ENCODE measurements at regions not wholly inside any gene's neighbourhood (a gene's known extent, or its start where the extent isn't known, plus 50 kb on each side); places are given as distances from the start of the nearest gene placed in this dataset.

DNA sequence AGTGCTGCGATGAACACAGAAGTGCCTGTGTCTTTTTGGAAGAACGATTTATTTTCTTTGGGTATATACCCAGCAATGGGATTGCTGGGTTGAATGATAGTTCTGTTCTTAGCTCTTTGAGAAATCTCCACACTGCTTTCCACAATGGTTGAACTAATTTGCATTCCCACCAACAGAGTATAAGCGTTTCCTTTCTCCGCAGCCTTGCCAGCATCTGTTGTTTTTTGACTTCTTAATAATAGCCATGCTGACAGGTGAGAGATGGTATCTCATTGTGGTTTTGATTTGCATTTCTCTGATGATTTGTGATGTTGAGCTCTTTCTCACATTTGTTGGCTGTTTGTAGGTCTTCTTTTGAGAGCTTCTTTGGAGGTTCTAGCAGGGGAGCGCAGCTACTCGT is 134.6 kb downstream of the TENT4A start:
- H3K4me3 Mint-ChIP-seq: no peak overlapping the region
- peaks cover 4% of the 10 kb centered on the region for H3K27me3 Mint-ChIP-seq
- no peak overlapping the region for H3K27ac Mint-ChIP-seq
- H3K4me1 Mint-ChIP-seq (ENCODE audit: low read depth): no peaks in the 10 kb centered on the region
- H3K9me3 Mint-ChIP-seq: peaks cover 4% of the 10 kb centered on the region
- no peaks in the 10 kb centered on the region for H3K36me3 Mint-ChIP-seq (ENCODE audit: low read depth)

DNA sequence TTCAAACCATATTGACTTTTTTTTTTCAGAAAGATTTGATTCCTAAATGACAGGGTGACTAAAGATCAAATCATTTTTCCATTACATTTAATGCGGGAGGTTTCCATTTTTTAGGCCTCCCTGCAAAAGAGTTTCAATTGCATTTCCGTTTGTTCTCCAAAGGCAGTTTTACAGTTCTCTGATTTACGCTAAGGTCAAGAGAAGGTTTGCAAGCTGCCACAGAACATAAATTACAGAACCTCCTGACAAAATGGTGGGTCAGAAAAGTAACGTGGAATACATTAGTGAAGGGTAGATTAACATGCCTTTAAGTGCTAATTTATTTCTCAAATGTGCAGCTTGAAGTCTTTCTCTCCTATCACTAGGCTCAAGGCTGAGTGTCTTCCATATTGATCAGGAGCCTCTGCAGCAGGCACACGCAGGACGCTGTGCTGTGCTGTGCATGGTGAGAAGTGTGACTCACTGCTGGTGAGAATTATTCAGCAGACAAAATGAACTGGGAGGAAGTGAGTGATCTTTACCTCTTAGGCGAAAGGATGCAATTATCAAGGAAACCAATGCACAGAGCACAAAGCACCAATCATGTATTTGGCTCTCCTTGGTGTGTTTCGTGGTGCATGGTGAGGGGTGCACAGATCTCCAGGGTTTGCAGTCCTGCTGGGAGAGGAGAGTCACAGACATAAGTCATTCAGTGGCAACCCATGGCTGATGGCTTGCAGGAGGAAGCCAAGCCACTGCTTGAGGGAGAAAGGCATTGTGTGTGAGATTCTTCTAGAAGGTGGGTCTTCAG is 136.3 kb downstream of the TENT4A start:
- Mint-ChIP-seq H3K9me3 (peaks cover 4% of the 10 kb centered on the region), H3K4me3 (no peak overlapping the region), H3K36me3 (ENCODE audit: low read depth) (no peaks in the 10 kb centered on the region), H3K27ac (no peak overlapping the region), H3K27me3 (peaks cover 4% of the 10 kb centered on the region), H3K4me1 (ENCODE audit: low read depth) (no peaks in the 10 kb centered on the region)

DNA sequence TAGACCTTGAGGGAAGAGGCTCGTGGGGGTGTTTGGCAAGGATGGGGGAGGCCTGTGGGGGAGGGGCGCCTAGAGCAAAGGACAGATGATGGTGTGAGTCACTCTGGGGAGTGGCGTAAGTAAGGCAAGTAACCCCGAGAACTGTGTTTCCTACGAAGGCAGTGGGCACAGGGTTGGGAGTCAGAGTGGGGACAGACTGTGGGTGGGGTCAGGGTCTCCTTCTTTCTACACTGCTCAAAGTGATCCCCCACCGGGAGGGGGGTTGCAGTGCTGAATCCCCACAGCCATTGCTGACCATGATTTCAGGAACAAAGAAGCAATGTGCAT is 136.8 kb downstream of the TENT4A start:
- no peaks in the 10 kb centered on the region for H3K4me1 Mint-ChIP-seq (ENCODE audit: low read depth)
- peaks cover 4% of the 10 kb centered on the region for H3K9me3 Mint-ChIP-seq
- H3K4me3 Mint-ChIP-seq: no peak overlapping the region
- no peaks in the 10 kb centered on the region for H3K36me3 Mint-ChIP-seq (ENCODE audit: low read depth)
- no peak overlapping the region for H3K27ac Mint-ChIP-seq
- H3K27me3 Mint-ChIP-seq: no peaks in the 10 kb centered on the region

GRCh38 chr5:6856653-6857052 is 143.4 kb downstream of the TENT4A start:
- no peaks in the 10 kb centered on the region for H3K4me1 Mint-ChIP-seq (ENCODE audit: low read depth)
- H3K36me3 Mint-ChIP-seq (ENCODE audit: low read depth): no peaks in the 10 kb centered on the region
- no peak overlapping the region for H3K27ac Mint-ChIP-seq
- H3K9me3 Mint-ChIP-seq: peaks cover 4% of the 10 kb centered on the region
- H3K4me3 Mint-ChIP-seq: no peak overlapping the region
- H3K27me3 Mint-ChIP-seq: no peaks in the 10 kb centered on the region

GRCh38 chr5:6858419-6858818 is 145.2 kb downstream of the TENT4A start:
- no peaks in the 10 kb centered on the region for H3K36me3 Mint-ChIP-seq (ENCODE audit: low read depth)
- H3K4me3 Mint-ChIP-seq: no peak overlapping the region
- peaks cover 6% of the 10 kb centered on the region for H3K9me3 Mint-ChIP-seq
- no peaks in the 10 kb centered on the region for H3K27me3 Mint-ChIP-seq
- no peaks in the 10 kb centered on the region for H3K4me1 Mint-ChIP-seq (ENCODE audit: low read depth)
- H3K27ac Mint-ChIP-seq: no peak overlapping the region

DNA sequence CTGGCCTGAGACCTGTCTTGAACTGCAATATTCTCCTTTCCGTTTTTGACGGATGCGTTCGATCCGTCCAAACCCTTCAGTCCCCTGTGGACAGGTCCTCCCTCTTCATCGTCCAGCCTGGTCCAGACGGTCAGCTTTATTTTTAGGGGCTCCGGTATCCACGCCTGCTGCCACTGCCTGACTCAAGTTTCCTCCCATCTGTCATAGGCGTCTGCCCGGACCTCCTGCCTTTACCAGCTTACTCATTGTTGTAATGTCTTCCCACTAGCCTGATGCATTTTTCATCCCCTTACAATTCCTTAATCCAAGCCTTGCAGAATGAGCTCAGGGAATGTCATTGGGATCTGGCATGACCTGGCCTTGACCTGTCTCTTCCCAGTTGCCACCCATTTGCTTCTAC is 145.8 kb downstream of the TENT4A start:
- Mint-ChIP-seq H3K36me3 (ENCODE audit: low read depth) (no peaks in the 10 kb centered on the region), H3K4me3 (no peak overlapping the region), H3K4me1 (ENCODE audit: low read depth) (no peaks in the 10 kb centered on the region), H3K27ac (no peak overlapping the region), H3K27me3 (no peaks in the 10 kb centered on the region), H3K9me3 (peaks cover 10% of the 10 kb centered on the region)

DNA sequence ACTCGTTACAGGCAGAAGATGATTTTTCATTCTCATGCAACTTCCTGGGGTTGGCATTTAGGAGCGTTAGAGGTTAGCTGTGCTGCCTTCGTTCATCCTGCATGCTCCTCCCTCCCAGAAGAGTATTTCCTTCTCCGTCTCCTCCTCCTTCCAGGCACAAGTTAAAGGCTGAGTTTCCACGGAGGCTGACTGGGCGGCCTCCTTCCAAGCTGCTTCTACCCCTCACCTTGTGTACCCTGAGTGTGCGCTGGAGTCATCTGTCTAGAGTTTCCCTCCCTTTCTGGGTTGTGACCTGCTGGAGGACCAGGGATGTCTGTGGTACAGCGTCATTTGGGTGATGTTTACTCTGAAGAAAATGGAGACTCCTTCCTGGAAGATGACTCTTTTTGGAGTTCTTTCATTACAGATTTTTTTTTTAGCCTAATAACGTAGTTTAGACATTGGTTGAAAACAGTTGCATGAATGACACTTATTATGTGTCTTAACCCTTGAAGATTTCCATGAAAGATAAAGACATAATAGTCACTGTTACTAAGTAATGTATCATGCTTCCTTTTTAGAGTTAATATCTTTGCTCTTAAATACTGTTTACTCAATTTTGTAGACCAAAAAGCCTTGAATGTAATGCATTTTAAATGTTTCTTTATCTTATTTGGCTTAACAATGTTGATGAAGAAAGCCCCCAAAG is 146.9 kb downstream of the TENT4A start:
- Mint-ChIP-seq H3K4me1 (ENCODE audit: low read depth) (no peaks in the 10 kb centered on the region), H3K9me3 (peaks cover 10% of the 10 kb centered on the region), H3K4me3 (no peak overlapping the region), H3K27ac (no peak overlapping the region), H3K27me3 (no peaks in the 10 kb centered on the region), H3K36me3 (ENCODE audit: low read depth) (no peaks in the 10 kb centered on the region)

DNA sequence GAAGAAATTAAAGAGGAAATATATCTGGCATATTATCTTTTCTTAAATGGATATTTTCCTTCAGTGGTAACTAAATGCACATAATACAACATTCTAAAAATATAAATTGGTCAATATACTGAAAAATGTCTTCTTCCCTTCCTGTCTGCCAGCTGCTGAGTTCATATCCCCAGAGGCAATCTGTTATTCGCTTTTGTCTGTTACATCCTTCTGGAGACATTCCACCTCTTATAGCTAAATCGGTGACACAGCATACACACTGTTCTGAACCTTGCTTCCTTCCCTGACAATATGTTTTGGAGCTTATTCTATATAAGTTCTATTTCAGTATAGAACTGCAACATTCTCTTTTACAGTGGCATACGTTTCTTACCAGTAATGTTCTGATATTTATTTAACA is 147.8 kb downstream of the TENT4A start:
- Mint-ChIP-seq H3K9me3 (peaks cover 10% of the 10 kb centered on the region), H3K36me3 (ENCODE audit: low read depth) (no peaks in the 10 kb centered on the region), H3K27ac (no peak overlapping the region), H3K27me3 (no peaks in the 10 kb centered on the region), H3K4me3 (no peak overlapping the region), H3K4me1 (ENCODE audit: low read depth) (no peaks in the 10 kb centered on the region)

DNA sequence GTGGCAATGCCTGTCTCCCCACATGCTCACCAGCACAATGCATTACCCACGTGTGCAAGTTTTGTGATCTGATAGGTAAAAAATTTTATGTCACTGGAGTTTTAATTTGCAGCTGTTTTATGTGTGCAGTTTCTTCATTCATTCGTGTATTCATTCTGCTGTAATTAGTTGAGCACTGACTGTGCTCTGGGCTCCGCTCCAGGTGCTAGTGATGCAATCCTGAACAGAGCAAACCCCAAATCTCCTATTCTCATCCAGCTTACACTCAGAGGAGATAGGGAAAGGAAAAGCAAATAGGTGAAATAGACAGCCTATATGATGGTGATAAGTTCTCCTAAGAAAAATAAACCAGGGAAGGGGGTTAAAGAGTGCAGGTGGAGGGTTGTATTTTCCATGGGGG is 148.4 kb downstream of the TENT4A start:
- Mint-ChIP-seq H3K4me1 (ENCODE audit: low read depth) (no peaks in the 10 kb centered on the region), H3K36me3 (ENCODE audit: low read depth) (no peaks in the 10 kb centered on the region), H3K27ac (no peak overlapping the region), H3K27me3 (no peaks in the 10 kb centered on the region), H3K4me3 (no peak overlapping the region), H3K9me3 (peaks cover 10% of the 10 kb centered on the region)

GRCh38 chr5:6862306-6862705 is 149.1 kb downstream of the TENT4A start:
- peaks cover 10% of the 10 kb centered on the region for H3K9me3 Mint-ChIP-seq

DNA sequence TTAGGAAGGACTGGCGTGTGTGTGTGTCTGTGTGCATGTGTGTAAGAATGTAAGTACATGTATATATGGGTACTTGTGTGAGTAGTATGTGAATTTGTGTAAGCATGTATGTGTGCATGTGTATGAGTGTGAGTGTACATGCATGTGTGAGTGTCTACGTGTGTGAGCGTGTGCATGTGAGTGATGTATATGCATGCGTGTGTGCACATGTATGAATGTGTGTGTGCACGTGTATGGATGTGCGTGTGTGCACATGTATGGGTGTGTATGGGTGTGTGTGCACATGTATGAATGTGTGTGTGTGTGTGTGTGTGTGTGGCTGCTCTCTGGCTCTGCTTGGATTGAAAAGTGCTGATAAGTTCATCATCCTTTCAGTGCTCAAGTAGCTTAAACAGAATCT is 154.5 kb downstream of the TENT4A start:
- Mint-ChIP-seq H3K27ac (no peak overlapping the region), H3K4me3 (no peak overlapping the region), H3K27me3 (no peaks in the 10 kb centered on the region), H3K9me3 (peaks cover 5% of the 10 kb centered on the region), H3K4me1 (ENCODE audit: low read depth) (no peaks in the 10 kb centered on the region), H3K36me3 (ENCODE audit: low read depth) (no peaks in the 10 kb centered on the region)

More at GRCh38 chr5:6862306-6862705, 149.1 kb downstream of the TENT4A start:
- Mint-ChIP-seq H3K4me3 (no peak overlapping the region), H3K27ac (no peak overlapping the region), H3K4me1 (ENCODE audit: low read depth) (no peaks in the 10 kb centered on the region), H3K36me3 (ENCODE audit: low read depth) (no peaks in the 10 kb centered on the region), H3K27me3 (no peaks in the 10 kb centered on the region)

- Mint-ChIP-seq H3K4me1 (ENCODE audit: low read depth) (no peaks in the 10 kb centered on the region), H3K4me3 (no peak overlapping the region), H3K27me3 (no peaks in the 10 kb centered on the region), H3K36me3 (ENCODE audit: low read depth) (no peaks in the 10 kb centered on the region), H3K27ac (no peak overlapping the region), H3K9me3 (peaks cover 5% of the 10 kb centered on the region)
Measured at GRCh38 chr5:6868171-6868570, 154.9 kb downstream of the TENT4A start.

DNA sequence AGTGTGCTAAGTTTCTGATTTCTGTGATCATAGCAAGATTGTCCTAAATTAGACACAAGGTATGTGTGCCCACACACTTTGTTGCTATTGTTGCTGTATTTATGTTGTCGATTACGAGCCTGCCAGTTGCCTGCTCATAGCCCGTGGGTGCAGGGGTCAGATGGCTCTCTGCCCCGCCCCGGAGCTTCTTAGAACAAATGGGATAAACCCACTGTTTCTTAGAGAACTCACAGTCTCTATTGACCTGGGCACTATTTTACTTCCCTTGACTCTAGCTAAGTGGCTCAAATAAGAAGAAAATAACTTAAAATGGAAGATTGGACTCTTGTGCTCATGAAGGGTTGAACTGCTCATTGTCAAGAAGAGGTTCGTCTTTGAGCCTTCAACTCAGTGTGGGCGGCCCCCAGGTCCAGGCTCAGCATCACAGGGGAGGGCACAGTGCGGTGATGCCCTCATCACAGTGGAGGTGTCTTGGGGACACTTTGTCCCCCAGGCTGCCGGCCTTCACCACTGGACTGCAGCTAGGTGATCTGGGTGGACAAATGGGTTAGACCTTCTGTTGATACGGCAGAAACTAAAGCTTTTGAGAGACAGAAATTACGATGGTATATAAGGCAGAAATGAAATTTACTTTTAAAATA is 155.5 kb downstream of the TENT4A start:
- Mint-ChIP-seq H3K9me3 (peaks cover 2% of the 10 kb centered on the region), H3K27ac (no peak overlapping the region), H3K36me3 (ENCODE audit: low read depth) (no peaks in the 10 kb centered on the region), H3K27me3 (no peaks in the 10 kb centered on the region), H3K4me3 (no peak overlapping the region), H3K4me1 (ENCODE audit: low read depth) (no peaks in the 10 kb centered on the region)

- no peak overlapping the region for H3K27ac Mint-ChIP-seq
- no peaks in the 10 kb centered on the region for H3K27me3 Mint-ChIP-seq
Measured at GRCh38 chr5:6869677-6870076, 156.4 kb downstream of the TENT4A start.

GRCh38 chr5:6872441-6873160 is 159.4 kb downstream of the TENT4A start:
- Mint-ChIP-seq H3K4me3 (no peak overlapping the region), H3K36me3 (ENCODE audit: low read depth) (no peaks in the 10 kb centered on the region), H3K4me1 (ENCODE audit: low read depth) (no peaks in the 10 kb centered on the region), H3K9me3 (no peaks in the 10 kb centered on the region), H3K27me3 (no peaks in the 10 kb centered on the region), H3K27ac (no peak overlapping the region)

More at GRCh38 chr5:6869677-6870076, 156.4 kb downstream of the TENT4A start:
- H3K4me1 Mint-ChIP-seq (ENCODE audit: low read depth): no peaks in the 10 kb centered on the region
- H3K36me3 Mint-ChIP-seq (ENCODE audit: low read depth): no peaks in the 10 kb centered on the region
- no peaks in the 10 kb centered on the region for H3K9me3 Mint-ChIP-seq
- no peak overlapping the region for H3K4me3 Mint-ChIP-seq

All from stimulated activated naive CD8-positive, alpha-beta T cell treated with anti-CD3 and anti-CD28 coated beads, Interleukin-15, Interleukin-2, amounts not matched to agents 100 ng/mL and 50 ng/mL, for 24 hours (primary cell).